B cell (primary cell): ENCODE measurements at regions not wholly inside any gene's neighbourhood (a gene's known extent, or its start where the extent isn't known, plus 50 kb on each side); places are given as distances from the start of the nearest gene placed in this dataset.

Experiments used
- ATAC-seq: fragments of 200-7000 bp; cut with Tn5 transposase; one replicate; pipeline ENCODE4 v1.10.0; 2021; ENCODE audit warnings: low read depth, mild to moderate bottlenecking, moderate number of reproducible peaks, moderate library complexity
- CTCF ChIA-PET: fragments of 350-600 bp; sonication (Branson Sonifier 250); formaldehyde crosslinking; loops from one replicate; lab custom pipeline; 2021; ENCODE audit warnings: antibody characterized with exemption, inconsistent platforms; lab: Charles Lee
- POLR2A ChIA-PET: fragments of 350-600 bp; sonication (Branson Sonifier 250); formaldehyde crosslinking; loops from one replicate; lab custom pipeline; 2021; ENCODE audit warnings: antibody characterized with exemption; lab: Charles Lee
- DNase-seq: peaks from one replicate; pipeline ENCODE4 v3.0.0; 2013
- H2AFZ ChIP-seq: 2 replicates; pipeline ENCODE4 v1.6.1; 2012; ENCODE audit warnings: mild to moderate bottlenecking, low read depth, low read length; ENCODE audit not compliant: insufficient read depth, poor library complexity, severe bottlenecking
- H3K27ac ChIP-seq, 2 donors: 1 replicate in 1 of 2; 2 replicates in 1 of 2; pipeline ENCODE4 v1.5.1; 2012 to 2013; ENCODE audit warnings: low read length in 2 of 2, mild to moderate bottlenecking in 2 of 2, moderate library complexity in 1 of 2
- H3K27me3 ChIP-seq, 4 experiments: fragments of 200-600 bp in 1 of 4; sonication (generic) in 1 of 4; replicated peaks in 1 of 4; 1 replicate in 2 of 4; 2 replicates in 2 of 4; pipeline versions ENCODE4 v1.6.1 to v1.7.0; 2013 to 2016; ENCODE audit warnings: low read length in 3 of 4, mild to moderate bottlenecking in 2 of 4, mixed read lengths in 1 of 4, moderate library complexity in 1 of 4; ENCODE audit not compliant: insufficient read depth in 4 of 4, control insufficient read depth in 3 of 4; ENCODE audit errors: control extremely low read depth in 1 of 4
- H3K36me3 ChIP-seq, 2 experiments: replicated peaks in 1 of 2; 1 replicate in 1 of 2; 2 replicates in 1 of 2; pipeline versions ENCODE4 v1.6.1 to v1.7.1; 2013; ENCODE audit warnings: low read length in 1 of 2; ENCODE audit not compliant: insufficient read depth in 2 of 2, control insufficient read depth in 1 of 2; ENCODE audit errors: control extremely low read depth in 1 of 2, extremely low read depth in 1 of 2
- H3K4me1 ChIP-seq, 2 donors: fragments of 200-600 bp in 1 of 2; sonication (generic) in 1 of 2; 1 replicate in 1 of 2; 2 replicates in 1 of 2; pipeline versions ENCODE4 v1.5.1 to v1.6.1; 2013 to 2017; ENCODE audit warnings: low read length in 2 of 2; ENCODE audit not compliant: control insufficient read depth in 2 of 2, insufficient read depth in 2 of 2
- H3K4me2 ChIP-seq: replicated peaks from 2 replicates; pipeline ENCODE3; 2012; ENCODE audit warnings: mild to moderate bottlenecking, low read depth, low read length; ENCODE audit not compliant: poor library complexity, severe bottlenecking
- H3K4me3 ChIP-seq, 5 experiments: fragments of 200-600 bp in 1 of 5; sonication (generic) in 1 of 5; 1 replicate in 3 of 5; 2 replicates in 2 of 5; pipeline versions ENCODE4 v1.5.1 to v1.7.0; 2011 to 2016; ENCODE audit warnings: low read length in 4 of 5, mild to moderate bottlenecking in 4 of 5, low read depth in 2 of 5, control low read depth in 1 of 5, moderate library complexity in 1 of 5; ENCODE audit not compliant: insufficient read depth in 1 of 5; ENCODE audit errors: control extremely low read depth in 1 of 5, extremely low read depth in 1 of 5
- H3K79me2 ChIP-seq: fragments of 200-600 bp; sonication (generic); one replicate; pipeline ENCODE4 v1.6.0; 2016; ENCODE audit warnings: low read length; ENCODE audit not compliant: control insufficient read depth, insufficient read depth
- H3K9ac ChIP-seq: fragments of 200-600 bp; sonication (generic); 2 replicates; pipeline ENCODE4 v1.6.1; 2017; ENCODE audit warnings: mild to moderate bottlenecking, low read length, moderate library complexity
- H3K9me3 ChIP-seq, 3 donors: one replicate each; pipeline versions ENCODE4 v1.6.1 to v1.7.1; 2013; ENCODE audit warnings: low read length in 2 of 3; ENCODE audit not compliant: control insufficient read depth in 2 of 3, insufficient read depth in 1 of 3; ENCODE audit errors: control extremely low read depth in 1 of 3
- H4K20me1 ChIP-seq: 2 replicates; pipeline ENCODE4 v1.6.0; 2012; ENCODE audit warnings: mild to moderate bottlenecking, low read length; ENCODE audit not compliant: insufficient read depth, control insufficient read depth, poor library complexity, severe bottlenecking
- H3K27ac Mint-ChIP-seq: one replicate; pipeline ENCODE4 v1.8.0; 2021; ENCODE audit warnings: mixed read lengths
- H3K27me3 Mint-ChIP-seq: one replicate; pipeline ENCODE4 v1.8.0; 2021; ENCODE audit warnings: mixed read lengths
- H3K4me1 Mint-ChIP-seq: one replicate; pipeline ENCODE4 v1.8.0; 2021; ENCODE audit warnings: mixed read lengths
- H3K4me3 Mint-ChIP-seq: one replicate; pipeline ENCODE4 v1.8.0; 2021; ENCODE audit warnings: mixed read lengths
- H3K9me3 Mint-ChIP-seq: one replicate; pipeline ENCODE4 v1.8.0; 2022; ENCODE audit warnings: mixed read lengths; ENCODE audit not compliant: insufficient read depth
- EZH2 ChIP-seq: IDR thresholded peaks from 2 replicates; pipeline ENCODE4 v1.6.1; 2012; ENCODE audit warnings: borderline replicate concordance, low read depth, mild to moderate bottlenecking, moderate library complexity, low read length; ENCODE audit not compliant: insufficient read depth, poor library complexity, severe bottlenecking
- WGBS: methylation state at CpG from one replicate; pipeline ENCODE4 v1.1.5; 2013; ENCODE audit warnings: missing lambda C conversion rate; ENCODE audit not compliant: insufficient coverage; 5-methylcytosine and 5-hydroxymethylcytosine counted together
- intact Hi-C: fragments of 100-400 bp; cut with micrococcal nuclease; formaldehyde crosslinking; loops from one replicate; pipeline ENCODE4 v1.10.0; 2022
- TF ChIP-seq, protein P1 (sequence below): fragments of 200-600 bp; IDR thresholded peaks from one replicate; pipeline ENCODE4 v1.8.0; 2022; ENCODE audit warnings: antibody characterized with exemption, mild to moderate bottlenecking

DNA sequence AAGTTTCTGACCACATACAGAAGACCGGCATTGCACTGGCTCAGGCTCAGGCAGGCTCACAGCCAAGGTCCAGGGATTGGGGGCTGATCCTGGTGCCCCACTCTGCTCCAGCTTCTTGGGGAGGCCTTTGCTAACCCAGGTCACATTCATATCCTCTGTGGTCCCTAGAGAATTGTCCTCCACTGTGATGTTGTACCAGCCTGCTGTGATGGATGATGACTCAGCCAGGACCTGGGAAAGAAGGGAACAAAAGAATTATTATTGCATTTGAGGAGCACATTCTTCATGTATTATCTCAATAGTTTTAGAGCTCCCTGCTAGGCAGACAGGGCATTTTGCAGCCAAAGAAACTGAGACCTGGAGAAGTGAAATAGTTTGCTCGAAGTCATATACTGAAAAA is 114.3 kb upstream of the ETV3 start:
- Histone ChIP-seq H3K9me3 (peaks cover 0 to 11% (median 4%) of the 10 kb centered on the region in 3 donors), H3K27me3 (peaks cover 0 to 20% (median 5%) of the 10 kb centered on the region in 4 experiments), H3K4me3 (no peak overlapping the region), H4K20me1 (no peaks in the 10 kb centered on the region), H3K27ac (no peak overlapping the region), H3K4me1 (peaks cover 7 to 12% of the 10 kb centered on the region in 2 donors), H3K4me2 (no peak overlapping the region), H3K9ac (no peak overlapping the region), H3K79me2 (no peaks in the 10 kb centered on the region), H2AFZ (no peak overlapping the region), H3K36me3 (no peaks in the 10 kb centered on the region)
- H3K27ac Mint-ChIP-seq: no peak overlapping the region
- POLR2A ChIA-PET: no interaction called here
- peaks cover 11% of the 10 kb centered on the region for H3K4me1 Mint-ChIP-seq
- H3K9me3 Mint-ChIP-seq: peaks cover 3% of the 10 kb centered on the region
- peaks cover 24% of the 10 kb centered on the region for H3K27me3 Mint-ChIP-seq
- no peak overlapping the region for H3K4me3 Mint-ChIP-seq
- CTCF ChIA-PET: no interaction called here
- WGBS: 100% methylated on average over 1 of the region's 2 CpGs
- DNase-seq (no peak), ATAC-seq (no peak)
- intact Hi-C loops: no loop called here
- TF ChIP-seq, protein P1, sequence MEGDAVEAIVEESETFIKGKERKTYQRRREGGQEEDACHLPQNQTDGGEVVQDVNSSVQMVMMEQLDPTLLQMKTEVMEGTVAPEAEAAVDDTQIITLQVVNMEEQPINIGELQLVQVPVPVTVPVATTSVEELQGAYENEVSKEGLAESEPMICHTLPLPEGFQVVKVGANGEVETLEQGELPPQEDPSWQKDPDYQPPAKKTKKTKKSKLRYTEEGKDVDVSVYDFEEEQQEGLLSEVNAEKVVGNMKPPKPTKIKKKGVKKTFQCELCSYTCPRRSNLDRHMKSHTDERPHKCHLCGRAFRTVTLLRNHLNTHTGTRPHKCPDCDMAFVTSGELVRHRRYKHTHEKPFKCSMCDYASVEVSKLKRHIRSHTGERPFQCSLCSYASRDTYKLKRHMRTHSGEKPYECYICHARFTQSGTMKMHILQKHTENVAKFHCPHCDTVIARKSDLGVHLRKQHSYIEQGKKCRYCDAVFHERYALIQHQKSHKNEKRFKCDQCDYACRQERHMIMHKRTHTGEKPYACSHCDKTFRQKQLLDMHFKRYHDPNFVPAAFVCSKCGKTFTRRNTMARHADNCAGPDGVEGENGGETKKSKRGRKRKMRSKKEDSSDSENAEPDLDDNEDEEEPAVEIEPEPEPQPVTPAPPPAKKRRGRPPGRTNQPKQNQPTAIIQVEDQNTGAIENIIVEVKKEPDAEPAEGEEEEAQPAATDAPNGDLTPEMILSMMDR: no peak
- no peak for TF ChIP-seq EZH2

DNA sequence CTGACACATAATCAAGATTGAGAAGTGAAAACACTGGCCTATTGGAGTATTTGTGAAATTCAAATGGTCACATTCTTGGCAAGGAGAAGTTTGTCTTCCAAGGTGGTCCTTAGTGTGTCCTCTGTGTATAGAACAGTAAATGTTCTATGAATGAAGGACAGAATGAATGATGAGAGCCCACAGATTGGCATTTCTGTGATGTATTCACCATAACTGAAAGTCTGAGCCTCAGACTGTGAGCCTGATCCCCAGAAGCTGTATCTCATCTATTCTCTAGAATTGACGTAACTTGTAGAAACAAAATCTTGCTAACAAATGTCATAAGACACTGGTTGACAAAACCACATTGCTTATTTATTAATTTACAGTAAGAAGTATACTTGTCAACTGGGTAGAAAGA is 111.5 kb upstream of the ETV3 start:
- H3K4me3 Mint-ChIP-seq: peak overlapping the region; percentile 7
- Histone ChIP-seq H2AFZ (no peak overlapping the region), H3K4me2 (no peak overlapping the region), H3K9ac (no peak overlapping the region), H4K20me1 (no peaks in the 10 kb centered on the region), H3K27ac (no peak overlapping the region), H3K9me3 (peaks cover 0 to 11% (median 4%) of the 10 kb centered on the region in 3 donors), H3K36me3 (no peaks in the 10 kb centered on the region), H3K4me3 (no peak overlapping the region), H3K4me1 (peaks cover 7 to 12% of the 10 kb centered on the region in 2 donors), H3K79me2 (no peaks in the 10 kb centered on the region), H3K27me3 (peaks cover 0 to 24% (median 5%) of the 10 kb centered on the region in 4 experiments)
- ChIA-PET POLR2A (no interaction called here), CTCF (no interaction called here)
- no peak overlapping the region for H3K27ac Mint-ChIP-seq
- no CpG with 5 or more reads among the region's 1 CpG for WGBS
- no peak for DNase-seq
- peaks cover 36% of the 10 kb centered on the region for H3K27me3 Mint-ChIP-seq
- TF ChIP-seq, protein P1: no peak
- no peak for TF ChIP-seq EZH2
- H3K9me3 Mint-ChIP-seq: peaks cover 3% of the 10 kb centered on the region
- intact Hi-C loops: no loop called here
- no peak for ATAC-seq
- peaks cover 11% of the 10 kb centered on the region for H3K4me1 Mint-ChIP-seq
